ENCODE measurements at regions not wholly inside any gene's neighbourhood (a gene's known extent, or its start where the extent isn't known, plus 50 kb on each side); places are given as distances from the start of the nearest gene placed in this dataset.

DNA sequence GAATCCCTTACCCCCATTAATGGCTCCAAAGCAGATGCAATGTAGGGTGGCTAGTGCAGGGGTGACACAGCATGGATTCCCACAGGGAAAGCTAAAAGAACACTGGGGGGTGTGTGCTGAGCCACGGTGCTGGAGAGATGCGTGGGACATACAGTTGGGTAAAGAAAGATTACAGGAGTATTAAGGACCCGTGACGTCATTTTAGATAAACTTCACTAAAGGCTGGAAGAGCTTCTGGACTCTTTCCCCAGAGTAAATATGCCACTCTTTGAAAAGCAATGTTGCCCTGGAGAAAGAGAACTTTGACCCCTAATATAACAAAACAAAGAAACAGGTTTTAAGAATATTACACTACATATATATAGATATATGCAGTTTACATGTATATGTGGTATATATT is 481.5 kb upstream of the VSTM2A start:
- TF ChIP-seq, protein P1, sequence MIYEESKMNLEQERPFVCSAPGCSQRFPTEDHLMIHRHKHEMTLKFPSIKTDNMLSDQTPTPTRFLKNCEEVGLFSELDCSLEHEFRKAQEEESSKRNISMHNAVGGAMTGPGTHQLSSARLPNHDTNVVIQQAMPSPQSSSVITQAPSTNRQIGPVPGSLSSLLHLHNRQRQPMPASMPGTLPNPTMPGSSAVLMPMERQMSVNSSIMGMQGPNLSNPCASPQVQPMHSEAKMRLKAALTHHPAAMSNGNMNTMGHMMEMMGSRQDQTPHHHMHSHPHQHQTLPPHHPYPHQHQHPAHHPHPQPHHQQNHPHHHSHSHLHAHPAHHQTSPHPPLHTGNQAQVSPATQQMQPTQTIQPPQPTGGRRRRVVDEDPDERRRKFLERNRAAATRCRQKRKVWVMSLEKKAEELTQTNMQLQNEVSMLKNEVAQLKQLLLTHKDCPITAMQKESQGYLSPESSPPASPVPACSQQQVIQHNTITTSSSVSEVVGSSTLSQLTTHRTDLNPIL (CRISPR knock-in tag; IDR thresholded peaks at IDR 0.05; ENCODE audit: low read depth) = no peak
- TF ChIP-seq ZNF565 (CRISPR knock-in tag; conservative IDR thresholded peaks at IDR 0.05; ENCODE audit: low read depth) (no peak), TCF4 (CRISPR knock-in tag; IDR thresholded peaks at IDR 0.05; ENCODE audit: borderline replicate concordance) (no peak), TOX (CRISPR knock-in tag; IDR thresholded peaks at IDR 0.05; ENCODE audit: borderline replicate concordance) (no peak), ZFP3 (CRISPR knock-in tag; IDR thresholded peaks at IDR 0.05) (no peak), CSDC2 (CRISPR knock-in tag; IDR thresholded peaks at IDR 0.05) (no peak), GLIS3 (CRISPR knock-in tag; IDR thresholded peaks at IDR 0.05) (no peak), ZC3H10 (CRISPR knock-in tag; IDR thresholded peaks at IDR 0.05) (no peak)
- TF ChIP-seq, protein P2, sequence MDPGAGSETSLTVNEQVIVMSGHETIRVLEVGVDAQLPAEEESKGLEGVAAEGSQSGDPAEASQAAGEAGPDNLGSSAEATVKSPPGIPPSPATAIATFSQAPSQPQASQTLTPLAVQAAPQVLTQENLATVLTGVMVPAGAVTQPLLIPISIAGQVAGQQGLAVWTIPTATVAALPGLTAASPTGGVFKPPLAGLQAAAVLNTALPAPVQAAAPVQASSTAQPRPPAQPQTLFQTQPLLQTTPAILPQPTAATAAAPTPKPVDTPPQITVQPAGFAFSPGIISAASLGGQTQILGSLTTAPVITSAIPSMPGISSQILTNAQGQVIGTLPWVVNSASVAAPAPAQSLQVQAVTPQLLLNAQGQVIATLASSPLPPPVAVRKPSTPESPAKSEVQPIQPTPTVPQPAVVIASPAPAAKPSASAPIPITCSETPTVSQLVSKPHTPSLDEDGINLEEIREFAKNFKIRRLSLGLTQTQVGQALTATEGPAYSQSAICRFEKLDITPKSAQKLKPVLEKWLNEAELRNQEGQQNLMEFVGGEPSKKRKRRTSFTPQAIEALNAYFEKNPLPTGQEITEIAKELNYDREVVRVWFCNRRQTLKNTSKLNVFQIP (CRISPR knock-in tag; IDR thresholded peaks at IDR 0.05; ENCODE audit: borderline replicate concordance, low read depth) = no peak
- no peak for ATAC-seq

DNA sequence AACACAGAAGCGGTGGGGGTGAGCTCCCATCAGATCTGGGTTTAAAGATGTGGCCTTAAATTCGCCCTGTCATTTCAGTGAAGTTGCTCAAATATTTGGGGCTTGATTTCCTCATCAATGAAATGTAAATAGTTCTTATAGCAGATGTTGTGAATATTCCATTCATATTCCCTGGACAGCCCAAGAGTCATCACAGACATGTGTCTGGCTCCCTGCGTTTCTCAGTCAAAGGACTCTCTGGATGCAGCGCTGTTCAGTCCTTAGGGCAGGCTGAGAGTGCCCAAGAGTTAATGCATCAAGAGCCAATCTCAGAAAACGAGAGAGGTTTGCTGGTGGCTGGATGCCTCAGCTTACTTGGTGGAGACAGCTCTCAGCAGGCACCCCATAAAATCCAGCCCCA is 475.5 kb upstream of the VSTM2A start:
- no peak for ATAC-seq
- TF ChIP-seq ZFP3 (CRISPR knock-in tag; IDR thresholded peaks at IDR 0.05) = no peak
- TF ChIP-seq, protein P3, sequence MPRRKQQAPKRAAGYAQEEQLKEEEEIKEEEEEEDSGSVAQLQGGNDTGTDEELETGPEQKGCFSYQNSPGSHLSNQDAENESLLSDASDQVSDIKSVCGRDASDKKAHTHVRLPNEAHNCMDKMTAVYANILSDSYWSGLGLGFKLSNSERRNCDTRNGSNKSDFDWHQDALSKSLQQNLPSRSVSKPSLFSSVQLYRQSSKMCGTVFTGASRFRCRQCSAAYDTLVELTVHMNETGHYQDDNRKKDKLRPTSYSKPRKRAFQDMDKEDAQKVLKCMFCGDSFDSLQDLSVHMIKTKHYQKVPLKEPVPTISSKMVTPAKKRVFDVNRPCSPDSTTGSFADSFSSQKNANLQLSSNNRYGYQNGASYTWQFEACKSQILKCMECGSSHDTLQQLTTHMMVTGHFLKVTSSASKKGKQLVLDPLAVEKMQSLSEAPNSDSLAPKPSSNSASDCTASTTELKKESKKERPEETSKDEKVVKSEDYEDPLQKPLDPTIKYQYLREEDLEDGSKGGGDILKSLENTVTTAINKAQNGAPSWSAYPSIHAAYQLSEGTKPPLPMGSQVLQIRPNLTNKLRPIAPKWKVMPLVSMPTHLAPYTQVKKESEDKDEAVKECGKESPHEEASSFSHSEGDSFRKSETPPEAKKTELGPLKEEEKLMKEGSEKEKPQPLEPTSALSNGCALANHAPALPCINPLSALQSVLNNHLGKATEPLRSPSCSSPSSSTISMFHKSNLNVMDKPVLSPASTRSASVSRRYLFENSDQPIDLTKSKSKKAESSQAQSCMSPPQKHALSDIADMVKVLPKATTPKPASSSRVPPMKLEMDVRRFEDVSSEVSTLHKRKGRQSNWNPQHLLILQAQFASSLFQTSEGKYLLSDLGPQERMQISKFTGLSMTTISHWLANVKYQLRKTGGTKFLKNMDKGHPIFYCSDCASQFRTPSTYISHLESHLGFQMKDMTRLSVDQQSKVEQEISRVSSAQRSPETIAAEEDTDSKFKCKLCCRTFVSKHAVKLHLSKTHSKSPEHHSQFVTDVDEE (CRISPR knock-in tag; IDR thresholded peaks at IDR 0.05) = no peak
- TF ChIP-seq, protein P4, sequence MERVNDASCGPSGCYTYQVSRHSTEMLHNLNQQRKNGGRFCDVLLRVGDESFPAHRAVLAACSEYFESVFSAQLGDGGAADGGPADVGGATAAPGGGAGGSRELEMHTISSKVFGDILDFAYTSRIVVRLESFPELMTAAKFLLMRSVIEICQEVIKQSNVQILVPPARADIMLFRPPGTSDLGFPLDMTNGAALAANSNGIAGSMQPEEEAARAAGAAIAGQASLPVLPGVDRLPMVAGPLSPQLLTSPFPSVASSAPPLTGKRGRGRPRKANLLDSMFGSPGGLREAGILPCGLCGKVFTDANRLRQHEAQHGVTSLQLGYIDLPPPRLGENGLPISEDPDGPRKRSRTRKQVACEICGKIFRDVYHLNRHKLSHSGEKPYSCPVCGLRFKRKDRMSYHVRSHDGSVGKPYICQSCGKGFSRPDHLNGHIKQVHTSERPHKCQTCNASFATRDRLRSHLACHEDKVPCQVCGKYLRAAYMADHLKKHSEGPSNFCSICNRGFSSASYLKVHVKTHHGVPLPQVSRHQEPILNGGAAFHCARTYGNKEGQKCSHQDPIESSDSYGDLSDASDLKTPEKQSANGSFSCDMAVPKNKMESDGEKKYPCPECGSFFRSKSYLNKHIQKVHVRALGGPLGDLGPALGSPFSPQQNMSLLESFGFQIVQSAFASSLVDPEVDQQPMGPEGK (CRISPR knock-in tag; IDR thresholded peaks at IDR 0.05; ENCODE audit: borderline replicate concordance) = no peak

DNA sequence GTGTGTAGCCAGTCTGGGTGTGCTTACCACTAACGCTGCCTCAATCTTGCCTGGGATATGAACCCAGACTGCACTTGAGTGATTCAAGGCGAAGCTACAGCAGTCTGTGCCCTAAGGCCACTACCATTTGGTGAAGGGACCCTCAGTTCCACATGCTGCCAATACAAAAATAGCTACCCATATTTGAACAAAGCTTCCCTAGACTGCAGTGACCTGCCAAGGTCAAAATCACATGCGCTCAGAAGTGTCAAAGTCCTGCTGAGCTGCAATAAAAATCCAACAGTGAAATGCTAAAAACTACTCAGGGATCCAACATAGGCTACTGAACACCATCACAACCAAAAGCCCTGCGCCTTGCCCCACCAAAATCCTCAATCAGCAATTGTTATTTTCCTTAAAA is 472.3 kb upstream of the VSTM2A start:
- ATAC-seq = no peak
- no peak for TF ChIP-seq ZC3H10 (CRISPR knock-in tag; IDR thresholded peaks at IDR 0.05)
- TF ChIP-seq OSR1 (CRISPR knock-in tag; IDR thresholded peaks at IDR 0.05) = no peak
- TF ChIP-seq TCF4 (CRISPR knock-in tag; IDR thresholded peaks at IDR 0.05; ENCODE audit: borderline replicate concordance) = no peak
- TF ChIP-seq CSDC2 (CRISPR knock-in tag; IDR thresholded peaks at IDR 0.05) = no peak
- TF ChIP-seq TOX (CRISPR knock-in tag; IDR thresholded peaks at IDR 0.05; ENCODE audit: borderline replicate concordance) = no peak
- no peak for TF ChIP-seq RARB (CRISPR knock-in tag; IDR thresholded peaks at IDR 0.05)
- no peak for TF ChIP-seq BACH2 (CRISPR knock-in tag; IDR thresholded peaks at IDR 0.05; ENCODE audit: borderline replicate concordance)
- TF ChIP-seq ISL1 (CRISPR knock-in tag; IDR thresholded peaks at IDR 0.05) = no peak
- no peak for TF ChIP-seq ZFP3 (CRISPR knock-in tag; IDR thresholded peaks at IDR 0.05)
- TF ChIP-seq, protein P2 (CRISPR knock-in tag; IDR thresholded peaks at IDR 0.05; ENCODE audit: borderline replicate concordance, low read depth) = no peak
- TF ChIP-seq ZNF8 (CRISPR knock-in tag; IDR thresholded peaks at IDR 0.05) = no peak
- TF ChIP-seq, protein P5, sequence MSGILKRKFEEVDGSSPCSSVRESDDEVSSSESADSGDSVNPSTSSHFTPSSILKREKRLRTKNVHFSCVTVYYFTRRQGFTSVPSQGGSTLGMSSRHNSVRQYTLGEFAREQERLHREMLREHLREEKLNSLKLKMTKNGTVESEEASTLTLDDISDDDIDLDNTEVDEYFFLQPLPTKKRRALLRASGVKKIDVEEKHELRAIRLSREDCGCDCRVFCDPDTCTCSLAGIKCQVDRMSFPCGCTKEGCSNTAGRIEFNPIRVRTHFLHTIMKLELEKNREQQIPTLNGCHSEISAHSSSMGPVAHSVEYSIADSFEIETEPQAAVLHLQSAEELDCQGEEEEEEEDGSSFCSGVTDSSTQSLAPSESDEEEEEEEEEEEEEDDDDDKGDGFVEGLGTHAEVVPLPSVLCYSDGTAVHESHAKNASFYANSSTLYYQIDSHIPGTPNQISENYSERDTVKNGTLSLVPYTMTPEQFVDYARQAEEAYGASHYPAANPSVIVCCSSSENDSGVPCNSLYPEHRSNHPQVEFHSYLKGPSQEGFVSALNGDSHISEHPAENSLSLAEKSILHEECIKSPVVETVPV (CRISPR knock-in tag; IDR thresholded peaks at IDR 0.05) = no peak
